OCI-LY3 (cell line): ENCODE measurements at regions not wholly inside any gene's neighbourhood (a gene's known extent, or its start where the extent isn't known, plus 50 kb on each side); places are given as distances from the start of the nearest gene placed in this dataset.

Experiments used
- H2AFZ ChIP-seq: fragments of 200-600, 300-600 bp; shearing (Covaris generic); 2 replicates; pipeline ENCODE4 v1.6.0; 2014; ENCODE audit warnings: antibody characterized with exemption, low read depth, low read length
- H3K27ac ChIP-seq: fragments of 200-600, 300-600 bp; sonication (generic); 2 replicates; pipeline ENCODE4 v1.5.1; 2014; ENCODE audit warnings: mild to moderate bottlenecking, low read length, moderate library complexity, mixed read lengths
- H3K27me3 ChIP-seq: fragments of 200-600, 300-600 bp; sonication (generic); 2 replicates; pipeline ENCODE4 v1.6.1; 2014; ENCODE audit warnings: low read depth, low read length, mixed read lengths
- H3K36me3 ChIP-seq: fragments of 200-600, 300-600 bp; sonication (generic); replicated peaks from 2 replicates; pipeline ENCODE3; 2014; ENCODE audit warnings: low read depth, low read length, mixed read lengths
- H3K4me1 ChIP-seq: fragments of 300-600, 200-600 bp; sonication (generic); 2 replicates; pipeline ENCODE4 v1.6.1; 2014; ENCODE audit warnings: low read length, mixed read lengths
- H3K4me2 ChIP-seq: fragments of 200-600, 300-600 bp; sonication (generic); 2 replicates; pipeline ENCODE4 v1.6.1; 2014; ENCODE audit warnings: low read length, mixed read lengths
- H3K4me3 ChIP-seq: fragments of 300-600, 200-600 bp; sonication (generic); 2 replicates; pipeline ENCODE4 v1.5.1; 2014; ENCODE audit warnings: antibody characterized with exemption, mild to moderate bottlenecking, low read length, moderate library complexity
- H3K79me2 ChIP-seq: fragments of 300-600, 200-600 bp; shearing (Covaris generic); 2 replicates; pipeline ENCODE4 v1.6.1; 2014; ENCODE audit warnings: mild to moderate bottlenecking, low read length, mixed read lengths
- H3K9ac ChIP-seq: fragments of 300-600, 200-600 bp; shearing (Covaris generic); 2 replicates; pipeline ENCODE4 v1.6.0; 2014; ENCODE audit warnings: mild to moderate bottlenecking, low read length, moderate library complexity
- H3K9me3 ChIP-seq: fragments of 200-600, 300-600 bp; shearing (Covaris generic); 2 replicates; pipeline ENCODE4 v1.6.1; 2014; ENCODE audit warnings: low read length, mixed read lengths; ENCODE audit not compliant: insufficient read depth
- H4K20me1 ChIP-seq: fragments of 200-600, 300-600 bp; sonication (generic); 2 replicates; pipeline ENCODE4 v1.6.1; 2016; ENCODE audit warnings: low read length, mixed read lengths; ENCODE audit not compliant: insufficient read depth
- CTCF ChIP-seq: fragments of 200-600, 300-600 bp; sonication (generic); IDR thresholded peaks from 2 replicates; pipeline ENCODE4 v1.5.1; 2014; ENCODE audit warnings: antibody characterized with exemption, low read length, low read depth
- EZH2phosphoT487 ChIP-seq: fragments of 200-600 bp; shearing (Covaris generic); IDR thresholded peaks from 2 replicates; pipeline ENCODE4 v1.6.1; 2018; ENCODE audit warnings: antibody characterized with exemption, mixed run types, low read depth

- no peaks in the 10 kb centered on the region for H4K20me1 ChIP-seq
- no peaks in the 10 kb centered on the region for H3K79me2 ChIP-seq
- H3K4me1 ChIP-seq, result no peaks in the 10 kb centered on the region
- no peak overlapping the region for H3K27ac ChIP-seq
- H3K9ac ChIP-seq, result no peak overlapping the region
- no peaks in the 10 kb centered on the region for H3K27me3 ChIP-seq
- H3K9me3 ChIP-seq, result no peaks in the 10 kb centered on the region
- H3K4me2 ChIP-seq, result no peak overlapping the region
- H2AFZ ChIP-seq, result no peak overlapping the region
- no peaks in the 10 kb centered on the region for H3K36me3 ChIP-seq
- H3K4me3 ChIP-seq, result no peak overlapping the region
- TF ChIP-seq CTCF (no peak), EZH2phosphoT487 (no peak)
Measured at GRCh38 chr1:238377280-238377919, 486.7 kb upstream of the ZP4 start.

DNA sequence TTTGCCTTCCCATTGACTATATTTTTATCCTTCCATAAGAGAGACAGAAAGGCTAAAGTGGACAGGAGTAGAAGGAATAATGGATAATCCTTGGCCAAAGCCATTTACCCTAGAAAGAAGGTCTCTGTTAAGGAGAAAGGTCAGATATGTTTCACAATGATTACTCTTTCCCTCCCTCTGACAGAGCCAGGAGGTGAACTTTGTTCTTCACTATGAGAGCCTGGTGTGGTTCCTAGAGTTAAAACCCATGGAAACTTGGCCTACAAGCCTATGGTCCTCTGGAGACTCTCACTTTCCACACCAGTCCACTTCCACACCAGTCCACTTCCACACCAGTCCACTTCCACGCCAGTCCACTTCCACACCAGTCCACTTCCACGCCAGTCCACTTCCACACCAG, 479.9 kb upstream of the ZP4 start:
- no peaks in the 10 kb centered on the region for H3K27me3 ChIP-seq
- no peak overlapping the region for H3K4me3 ChIP-seq
- no peaks in the 10 kb centered on the region for H4K20me1 ChIP-seq
- H3K4me2 ChIP-seq, result no peak overlapping the region
- H3K9ac ChIP-seq, result no peak overlapping the region
- H3K36me3 ChIP-seq, result no peaks in the 10 kb centered on the region
- no peaks in the 10 kb centered on the region for H3K4me1 ChIP-seq
- H3K79me2 ChIP-seq, result no peaks in the 10 kb centered on the region
- TF ChIP-seq EZH2phosphoT487 (no peak), CTCF (no peak)
- H2AFZ ChIP-seq, result no peak overlapping the region
- 0 out of 2 replicates have a peak, but pooled peaks cover 4% of the 10 kb centered on the region for H3K9me3 ChIP-seq
- no peak overlapping the region for H3K27ac ChIP-seq

DNA sequence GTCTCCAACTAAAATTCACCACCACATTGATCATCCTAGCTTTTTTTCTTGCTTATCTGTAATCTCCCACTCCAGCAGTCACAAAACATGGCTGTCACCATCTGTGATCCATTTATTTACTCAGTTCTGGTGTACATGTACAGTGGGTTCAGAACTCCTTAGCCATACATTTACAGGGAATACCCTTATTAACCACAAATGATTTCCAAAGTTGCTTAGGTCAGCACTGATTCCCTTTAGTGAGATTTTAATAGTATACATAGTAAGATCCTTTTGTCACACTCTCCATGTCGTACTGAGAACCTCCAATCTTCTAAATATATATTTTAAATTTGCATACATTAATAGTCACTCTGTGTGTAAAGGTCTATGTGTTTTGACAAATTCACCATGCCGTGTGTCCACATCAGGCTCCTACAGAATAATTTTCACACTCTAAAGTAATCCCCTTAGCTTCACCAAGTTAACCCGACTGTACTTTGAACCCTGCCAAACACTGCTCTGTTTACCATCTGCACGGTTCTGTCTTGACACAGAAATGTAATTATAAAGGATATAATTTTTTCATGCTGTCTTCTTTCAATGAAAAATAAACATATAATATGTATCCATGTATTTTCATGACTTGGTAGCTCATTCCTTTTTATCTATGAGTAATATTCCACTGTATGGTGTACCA, 473.6 kb upstream of the ZP4 start:
- 0 out of 2 replicates have a peak, but pooled peaks cover 4% of the 10 kb centered on the region for H3K9me3 ChIP-seq
- TF ChIP-seq EZH2phosphoT487, result no peak
- TF ChIP-seq CTCF, result no peak
- H4K20me1 ChIP-seq, result no peaks in the 10 kb centered on the region
- no peak overlapping the region for H3K4me2 ChIP-seq
- no peak overlapping the region for H2AFZ ChIP-seq
- no peaks in the 10 kb centered on the region for H3K4me1 ChIP-seq
- no peaks in the 10 kb centered on the region for H3K36me3 ChIP-seq
- no peak overlapping the region for H3K9ac ChIP-seq
- H3K4me3 ChIP-seq, result no peak overlapping the region
- H3K27me3 ChIP-seq, result no peaks in the 10 kb centered on the region
- H3K27ac ChIP-seq, result no peak overlapping the region
- H3K79me2 ChIP-seq, result no peaks in the 10 kb centered on the region

- no peaks in the 10 kb centered on the region for H3K4me1 ChIP-seq
- H4K20me1 ChIP-seq, result no peaks in the 10 kb centered on the region
- H2AFZ ChIP-seq, result no peak overlapping the region
- no peaks in the 10 kb centered on the region for H3K9me3 ChIP-seq
- no peak for TF ChIP-seq CTCF
- TF ChIP-seq EZH2phosphoT487, result no peak
- no peak overlapping the region for H3K27ac ChIP-seq
- no peak overlapping the region for H3K4me3 ChIP-seq
- no peaks in the 10 kb centered on the region for H3K27me3 ChIP-seq
- no peak overlapping the region for H3K9ac ChIP-seq
- H3K36me3 ChIP-seq, result no peaks in the 10 kb centered on the region
- H3K4me2 ChIP-seq, result no peak overlapping the region
- H3K79me2 ChIP-seq, result no peaks in the 10 kb centered on the region
Measured at GRCh38 chr1:238360474-238360873, 469.8 kb upstream of the ZP4 start.
